Testis (tissue), 2 donors: ENCODE measurements at regions not wholly inside any gene's neighbourhood (a gene's known extent, or its start where the extent isn't known, plus 50 kb on each side); places are given as distances from the start of the nearest gene placed in this dataset.

Experiments used
- POLR2A ChIP-seq: fragments of 450-650 bp; IDR thresholded peaks from one replicate; pipeline ENCODE4 v1.6.1; 2017; ENCODE audit warnings: antibody characterized with exemption, mild to moderate bottlenecking, moderate library complexity
- TF ChIP-seq, protein P1 (sequence below), 3 experiments: fragments of 450-650 bp in 2 of 3; fragments of 200-600 bp in 1 of 3; sonication (generic) in 1 of 3; IDR thresholded peaks; one replicate each; pipeline ENCODE4 v1.5.1; 2016 to 2019; ENCODE audit warnings: antibody characterized with exemption in 3 of 3, mild to moderate bottlenecking in 2 of 3, moderate library complexity in 1 of 3

DNA sequence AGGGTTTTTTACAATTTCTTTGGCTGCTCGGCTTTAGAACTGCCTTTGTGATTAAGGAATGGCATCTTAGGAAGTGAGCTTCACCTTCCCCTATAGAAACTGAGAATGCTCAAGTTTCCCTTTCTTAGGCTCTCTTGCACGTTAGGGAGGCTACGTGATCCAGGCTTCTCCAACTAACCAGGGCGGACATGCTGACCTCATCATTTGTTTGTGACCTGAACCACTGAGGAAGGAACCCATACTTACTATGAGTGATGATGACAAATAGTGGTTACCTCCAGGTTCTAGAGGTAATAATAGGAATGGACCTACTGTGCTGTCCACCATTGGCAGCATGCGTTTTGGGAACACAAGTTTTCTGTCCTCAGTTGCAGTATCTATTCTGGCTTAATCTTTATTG, 645.8 kb downstream of the C6orf118 start:
- TF ChIP-seq POLR2A = no peak
- TF ChIP-seq, protein P1, sequence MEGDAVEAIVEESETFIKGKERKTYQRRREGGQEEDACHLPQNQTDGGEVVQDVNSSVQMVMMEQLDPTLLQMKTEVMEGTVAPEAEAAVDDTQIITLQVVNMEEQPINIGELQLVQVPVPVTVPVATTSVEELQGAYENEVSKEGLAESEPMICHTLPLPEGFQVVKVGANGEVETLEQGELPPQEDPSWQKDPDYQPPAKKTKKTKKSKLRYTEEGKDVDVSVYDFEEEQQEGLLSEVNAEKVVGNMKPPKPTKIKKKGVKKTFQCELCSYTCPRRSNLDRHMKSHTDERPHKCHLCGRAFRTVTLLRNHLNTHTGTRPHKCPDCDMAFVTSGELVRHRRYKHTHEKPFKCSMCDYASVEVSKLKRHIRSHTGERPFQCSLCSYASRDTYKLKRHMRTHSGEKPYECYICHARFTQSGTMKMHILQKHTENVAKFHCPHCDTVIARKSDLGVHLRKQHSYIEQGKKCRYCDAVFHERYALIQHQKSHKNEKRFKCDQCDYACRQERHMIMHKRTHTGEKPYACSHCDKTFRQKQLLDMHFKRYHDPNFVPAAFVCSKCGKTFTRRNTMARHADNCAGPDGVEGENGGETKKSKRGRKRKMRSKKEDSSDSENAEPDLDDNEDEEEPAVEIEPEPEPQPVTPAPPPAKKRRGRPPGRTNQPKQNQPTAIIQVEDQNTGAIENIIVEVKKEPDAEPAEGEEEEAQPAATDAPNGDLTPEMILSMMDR (IDR thresholded peaks at IDR 0.05) = no peak
